Keratinocyte (primary cell): ENCODE measurements at regions not wholly inside any gene's neighbourhood (a gene's known extent, or its start where the extent isn't known, plus 50 kb on each side); places are given as distances from the start of the nearest gene placed in this dataset.

ENCODE experiments used
- CTCF ChIP-seq, 3 experiments: IDR thresholded peaks in 1 of 3; conservative IDR thresholded peaks in 1 of 3; optimal IDR thresholded peaks in 1 of 3; 2 replicates in 2 of 3; 3 replicates in 1 of 3; pipeline versions ENCODE3 to v1.5.1; 2011; ENCODE audit warnings: low read length in 3 of 3, mild to moderate bottlenecking in 3 of 3, moderate library complexity in 2 of 3, control low read depth in 1 of 3, inconsistent platforms in 1 of 3; ENCODE audit not compliant: insufficient read depth in 2 of 3; ENCODE audit errors: extremely low read depth in 1 of 3
- EZH2 ChIP-seq: IDR thresholded peaks from one replicate; pipeline ENCODE4 v1.6.1; 2012; ENCODE audit warnings: inconsistent platforms, mild to moderate bottlenecking, low read length, moderate library complexity

- TF ChIP-seq CTCF (optimal IDR thresholded peaks at IDR 0.05 in 1 of 3, IDR thresholded peaks at IDR 0.05 in 1 of 3, conservative IDR thresholded peaks at IDR 0.05 in 1 of 3; ENCODE audit: extremely low read depth in 1 of 3, insufficient read depth in 2 of 3, low read length in 3 of 3) (no peak), EZH2 (no peak)
Observed at GRCh38 chr11:42528911-42529310, 782.9 kb upstream of the API5 start.
